ENCODE measurements at regions not wholly inside any gene's neighbourhood (a gene's known extent, or its start where the extent isn't known, plus 50 kb on each side); places are given as distances from the start of the nearest gene placed in this dataset.

DNA sequence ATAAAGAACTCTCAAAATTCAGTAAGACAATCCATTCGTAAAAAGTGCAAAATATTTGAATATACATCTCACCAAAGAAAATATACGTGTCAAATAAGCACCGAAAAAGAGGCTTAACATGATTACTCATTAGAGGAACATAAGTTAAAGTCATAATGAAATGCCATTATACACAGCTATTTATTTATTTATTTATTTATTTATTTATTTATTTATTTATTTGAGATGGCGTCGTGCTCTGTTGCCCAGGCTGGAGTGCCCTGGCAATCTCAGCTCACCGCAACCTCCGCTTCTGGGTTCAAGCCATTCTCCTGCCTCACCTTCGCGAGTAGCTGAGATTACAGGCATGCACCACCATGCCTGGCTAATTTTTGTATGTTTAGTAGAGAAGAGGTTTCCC lies 203.6 kb upstream of the UBASH3B start:
- H3K4me1 ChIP-seq, result no peaks in the 10 kb centered on the region
- no peaks in the 10 kb centered on the region for H3K9me3 ChIP-seq
- H3K4me3 ChIP-seq, result no peak overlapping the region
- TF ChIP-seq POLR2A (IDR thresholded peaks at IDR 0.05) (no peak), EP300 (IDR thresholded peaks at IDR 0.05) (no peak), POLR2AphosphoS5 (IDR thresholded peaks at IDR 0.05) (no peak)
- TF ChIP-seq, protein P1, sequence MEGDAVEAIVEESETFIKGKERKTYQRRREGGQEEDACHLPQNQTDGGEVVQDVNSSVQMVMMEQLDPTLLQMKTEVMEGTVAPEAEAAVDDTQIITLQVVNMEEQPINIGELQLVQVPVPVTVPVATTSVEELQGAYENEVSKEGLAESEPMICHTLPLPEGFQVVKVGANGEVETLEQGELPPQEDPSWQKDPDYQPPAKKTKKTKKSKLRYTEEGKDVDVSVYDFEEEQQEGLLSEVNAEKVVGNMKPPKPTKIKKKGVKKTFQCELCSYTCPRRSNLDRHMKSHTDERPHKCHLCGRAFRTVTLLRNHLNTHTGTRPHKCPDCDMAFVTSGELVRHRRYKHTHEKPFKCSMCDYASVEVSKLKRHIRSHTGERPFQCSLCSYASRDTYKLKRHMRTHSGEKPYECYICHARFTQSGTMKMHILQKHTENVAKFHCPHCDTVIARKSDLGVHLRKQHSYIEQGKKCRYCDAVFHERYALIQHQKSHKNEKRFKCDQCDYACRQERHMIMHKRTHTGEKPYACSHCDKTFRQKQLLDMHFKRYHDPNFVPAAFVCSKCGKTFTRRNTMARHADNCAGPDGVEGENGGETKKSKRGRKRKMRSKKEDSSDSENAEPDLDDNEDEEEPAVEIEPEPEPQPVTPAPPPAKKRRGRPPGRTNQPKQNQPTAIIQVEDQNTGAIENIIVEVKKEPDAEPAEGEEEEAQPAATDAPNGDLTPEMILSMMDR (IDR thresholded peaks at IDR 0.05), result no peak
- no peak overlapping the region for H3K27ac ChIP-seq
- DNase-seq, result no peak
- H3K36me3 ChIP-seq, result no peaks in the 10 kb centered on the region
- H3K27me3 ChIP-seq, result no peaks in the 10 kb centered on the region
- intact Hi-C loops (cut with DNase I; ENCODE audit: low total_unique reads), result no loop called here
- 95 to 98% (median 96%) methylated on average over 9 of the region's 9 CpGs for WGBS, 5 donors

DNA sequence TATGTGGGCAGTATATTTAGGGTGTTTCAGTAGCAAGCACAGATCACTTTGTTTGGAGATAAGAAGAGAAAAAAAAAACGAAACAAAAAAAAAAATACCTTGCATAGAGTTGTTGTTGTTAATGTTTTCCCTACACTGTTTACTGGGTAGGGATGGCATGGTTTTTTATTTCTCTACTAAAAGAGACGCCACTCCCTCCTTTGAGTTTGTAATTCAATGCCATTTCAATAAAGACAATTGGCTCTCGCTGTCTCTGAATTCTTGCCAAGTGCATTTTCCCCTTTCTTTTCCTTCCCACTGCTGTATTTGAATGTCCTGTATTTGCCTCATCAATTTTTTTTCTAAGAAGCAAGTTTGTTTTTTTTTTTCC lies 213.9 kb upstream of the UBASH3B start:
- Histone ChIP-seq H3K4me1 (peaks cover 0 to 21% (median 4%) of the 10 kb centered on the region in 4 donors), H3K9me3 (no peaks in the 10 kb centered on the region), H3K4me3 (peak overlapping the region in 3 of 4 donors; percentile 42 to 46 (median 44)), H3K36me3 (no peaks in the 10 kb centered on the region), H3K27me3 (peaks cover 0 to 28% (median 0%) of the 10 kb centered on the region in 3 donors), H3K27ac (peak overlapping the region in 2 of 5 donors; percentile 66 to 73)
- DNase-seq, result peak in 1 of 2 donors; percentile 27
- no peak for TF ChIP-seq POLR2A (IDR thresholded peaks at IDR 0.05)
- TF ChIP-seq, protein P1 (IDR thresholded peaks at IDR 0.05), result no peak
- TF ChIP-seq EP300 (IDR thresholded peaks at IDR 0.05), result no peak
- no peak for TF ChIP-seq POLR2AphosphoS5 (IDR thresholded peaks at IDR 0.05)
- intact Hi-C loops (cut with DNase I; ENCODE audit: low total_unique reads), result no loop called here
- 22 to 34% (median 25%) methylated on average over 3 of the region's 3 CpGs for WGBS, 5 donors

DNA sequence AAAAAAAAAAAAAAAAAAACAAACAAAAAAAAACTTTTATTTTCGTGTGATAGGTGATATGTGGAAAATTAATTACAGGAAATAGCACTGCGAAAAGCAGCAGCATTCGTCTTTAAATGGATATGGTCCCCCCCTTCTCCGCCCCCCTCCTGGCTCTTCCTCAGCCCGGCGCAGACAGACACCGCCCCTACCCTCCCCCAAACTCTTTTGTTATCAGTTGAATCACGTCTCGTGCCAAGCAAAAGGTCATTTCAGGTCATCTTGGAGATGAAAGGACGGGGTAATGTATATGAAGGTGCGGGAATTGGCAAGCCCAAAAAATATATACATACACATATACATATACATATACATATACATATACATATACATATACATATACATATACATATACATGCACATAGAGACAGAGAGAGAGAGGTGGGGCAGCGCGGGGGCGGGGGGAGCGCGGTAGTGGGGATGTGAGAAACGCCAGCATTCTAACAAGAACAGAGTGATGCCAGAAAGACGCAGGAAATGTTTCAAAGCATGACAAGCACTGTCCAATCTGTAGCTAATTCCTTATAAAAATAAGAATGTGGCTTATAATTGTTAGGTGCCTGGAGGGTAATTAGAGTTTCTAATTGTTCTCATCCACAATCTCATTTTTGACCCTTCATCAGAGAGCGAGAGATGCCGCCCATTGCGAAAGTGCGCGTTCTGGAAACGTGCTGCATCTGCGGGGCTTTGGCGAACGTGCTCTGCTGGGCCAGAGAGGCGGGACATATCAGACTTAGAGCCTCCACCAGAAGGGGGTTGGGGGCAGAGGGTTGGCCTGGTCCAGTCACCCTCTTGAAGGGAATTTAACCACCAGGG lies 214.5 kb upstream of the UBASH3B start:
- TF ChIP-seq, protein P1 (IDR thresholded peaks at IDR 0.05), result no peak
- TF ChIP-seq POLR2A (IDR thresholded peaks at IDR 0.05), result no peak
- TF ChIP-seq EP300 (IDR thresholded peaks at IDR 0.05), result no peak
- no peak for TF ChIP-seq POLR2AphosphoS5 (IDR thresholded peaks at IDR 0.05)
- DNase-seq, result peak in 1 of 2 donors; percentile 71
- Histone ChIP-seq H3K4me3 (peak overlapping the region; percentile 41 to 46 (median 43)), H3K27me3 (peaks cover 0 to 28% (median 0%) of the 10 kb centered on the region in 3 donors), H3K36me3 (no peaks in the 10 kb centered on the region), H3K27ac (peak overlapping the region in 3 of 5 donors; percentile 49 to 73 (median 66)), H3K9me3 (no peaks in the 10 kb centered on the region), H3K4me1 (peaks cover 0 to 21% (median 4%) of the 10 kb centered on the region in 4 donors)
- intact Hi-C loops (cut with DNase I; ENCODE audit: low total_unique reads), result no loop called here
- 3 to 13% (median 7%) methylated on average over 28 of the region's 28 CpGs for WGBS, 5 donors

DNA sequence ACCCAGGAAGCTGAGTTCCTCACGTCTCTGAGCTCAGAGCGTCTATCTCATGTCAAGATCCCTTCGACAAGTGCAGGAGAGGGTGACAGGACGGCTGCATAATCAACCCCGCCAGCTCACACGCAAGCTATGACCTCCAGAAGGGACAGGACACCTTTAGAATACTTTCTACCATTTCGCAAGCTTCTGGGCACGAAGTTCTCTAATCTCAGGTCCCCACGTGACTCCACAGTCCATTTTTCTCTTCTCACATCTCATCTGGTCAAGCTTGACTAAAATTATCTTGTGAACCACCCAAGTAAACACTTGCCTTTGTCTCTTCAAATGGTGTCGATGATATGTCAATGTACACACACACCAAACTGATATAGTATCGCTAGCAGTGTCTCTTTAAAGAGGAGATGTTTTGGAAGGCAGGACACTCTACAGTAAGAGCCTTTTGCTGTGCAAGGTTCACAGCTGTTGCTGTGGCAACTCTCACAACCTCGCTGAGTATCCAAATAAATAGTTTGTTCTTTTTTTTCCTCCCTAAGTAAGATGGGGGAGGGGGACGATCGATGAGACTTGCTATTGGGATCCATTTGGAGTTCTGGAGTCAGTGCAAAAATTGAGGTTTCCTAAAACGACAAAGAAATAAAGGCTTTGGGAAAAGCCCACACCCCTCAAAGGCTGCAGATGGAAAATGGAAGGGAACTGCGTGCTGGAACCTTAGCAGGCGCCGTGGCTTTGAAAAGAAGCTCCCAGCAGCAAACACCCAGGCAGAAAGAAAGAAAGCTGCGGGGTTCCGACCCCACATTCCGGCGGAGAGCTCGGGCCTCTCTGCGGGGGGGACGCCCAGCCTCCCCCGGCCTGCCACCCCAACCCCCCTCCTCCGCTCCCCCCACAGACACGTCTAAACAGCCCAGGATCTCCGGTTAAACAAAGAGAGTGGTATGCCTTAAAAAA lies 215.4 kb upstream of the UBASH3B start:
- H3K4me1 ChIP-seq, result peaks cover 0 to 21% (median 4%) of the 10 kb centered on the region in 4 donors
- peak overlapping the region; percentile 41 to 46 (median 43) for H3K4me3 ChIP-seq
- peaks cover 0 to 28% (median 0%) of the 10 kb centered on the region in 3 donors for H3K27me3 ChIP-seq
- no peaks in the 10 kb centered on the region for H3K9me3 ChIP-seq
- H3K36me3 ChIP-seq, result no peaks in the 10 kb centered on the region
- peak in 1 of 2 donors; percentile 76 for DNase-seq
- intact Hi-C loops (cut with DNase I; ENCODE audit: low total_unique reads), result no loop called here
- no peak for TF ChIP-seq EP300 (IDR thresholded peaks at IDR 0.05)
- TF ChIP-seq POLR2A (IDR thresholded peaks at IDR 0.05), result no peak
- TF ChIP-seq POLR2AphosphoS5 (IDR thresholded peaks at IDR 0.05), result no peak
- TF ChIP-seq, protein P1 (IDR thresholded peaks at IDR 0.05), result no peak
- H3K27ac ChIP-seq, result peak overlapping the region in 4 of 5 donors; percentile 47 to 73 (median 58)
- 9 to 16% (median 11%) methylated on average over 26 to 29 of the region's 29 CpGs for WGBS, 5 donors

Measured in stomach (tissue), 8 donors.